WTC11 (cell line): ENCODE measurements at regions not wholly inside any gene's neighbourhood (a gene's known extent, or its start where the extent isn't known, plus 50 kb on each side); places are given as distances from the start of the nearest gene placed in this dataset.

Experiments
- ATAC-seq: fragments of 200-7000 bp; cut with Tn5 transposase; 2 replicates; pipeline ENCODE4 v1.10.0; 2021; ENCODE audit warnings: mild to moderate bottlenecking, moderate library complexity
- CTCF ChIA-PET: fragments of 300-600 bp; sonication (Branson Sonifier 250); formaldehyde crosslinking; loops from one replicate; lab custom pipeline; 2021; ENCODE audit warnings: antibody characterized with exemption; lab: Charles Lee
- POLR2A ChIA-PET: fragments of 350-600 bp; sonication (Branson Sonifier 250); formaldehyde crosslinking; loops from one replicate; lab custom pipeline; 2021; ENCODE audit warnings: antibody characterized with exemption; lab: Charles Lee
- DNase-seq: peaks from one replicate; pipeline ENCODE4 v3.0.0; 2021; ENCODE audit warnings: low spot score
- H3K27ac Mint-ChIP-seq: 2 replicates; pipeline ENCODE4 v1.8.0; 2021; ENCODE audit warnings: mixed read lengths
- H3K27me3 Mint-ChIP-seq: 2 replicates; pipeline ENCODE4 v1.8.0; 2021; ENCODE audit warnings: low read depth, mild to moderate bottlenecking, moderate library complexity, mixed read lengths
- H3K36me3 Mint-ChIP-seq: 2 replicates; pipeline ENCODE4 v1.8.0; 2021; ENCODE audit warnings: mixed read lengths
- H3K4me1 Mint-ChIP-seq: 2 replicates; pipeline ENCODE4 v1.8.0; 2022; ENCODE audit warnings: mixed read lengths
- H3K4me3 Mint-ChIP-seq: 2 replicates; pipeline ENCODE4 v1.8.0; 2021; ENCODE audit warnings: mild to moderate bottlenecking, moderate library complexity, mixed read lengths
- H3K9me3 Mint-ChIP-seq: 2 replicates; pipeline ENCODE4 v1.8.0; 2021; ENCODE audit warnings: mixed read lengths
- ARID4B ChIP-seq: sonication (generic); formaldehyde crosslinking; IDR thresholded peaks from 2 replicates; pipeline ENCODE4 v1.8.0; 2023; ENCODE audit warnings: missing genetic modification reagents, mild to moderate bottlenecking, borderline replicate concordance
- CREB1 ChIP-seq: sonication (generic); formaldehyde crosslinking; IDR thresholded peaks from 2 replicates; pipeline ENCODE4 v1.8.0; 2023; ENCODE audit warnings: mild to moderate bottlenecking, missing genetic modification reagents
- CREM ChIP-seq: sonication (generic); formaldehyde crosslinking; IDR thresholded peaks from 2 replicates; pipeline ENCODE4 v1.8.1; 2022; ENCODE audit warnings: mild to moderate bottlenecking, missing genetic modification reagents, moderate library complexity
- E2F4 ChIP-seq: sonication (generic); formaldehyde crosslinking; IDR thresholded peaks from 2 replicates; pipeline ENCODE4 v1.8.1; 2022; ENCODE audit warnings: low read depth, mild to moderate bottlenecking, moderate library complexity, missing genetic modification reagents, borderline replicate concordance
- EMX1 ChIP-seq: fragments of 250-450 bp; sonication (Bioruptor Pico); IDR thresholded peaks from 2 replicates; pipeline ENCODE4 v1.8.0; 2021; ENCODE audit warnings: mild to moderate bottlenecking
- FOXP1 ChIP-seq: sonication (generic); formaldehyde crosslinking; IDR thresholded peaks from 2 replicates; pipeline ENCODE4 v1.8.0; 2022; ENCODE audit warnings: missing genetic modification reagents, mild to moderate bottlenecking, moderate library complexity, borderline replicate concordance
- GRHL2 ChIP-seq: fragments of 250-450 bp; sonication (Bioruptor Pico); IDR thresholded peaks from 2 replicates; pipeline ENCODE4 v1.8.0; 2022; ENCODE audit warnings: mild to moderate bottlenecking, moderate library complexity; ENCODE audit not compliant: insufficient replicate concordance, severe bottlenecking
- HMGA2 ChIP-seq: fragments of 250-450 bp; sonication (Bioruptor Pico); IDR thresholded peaks from 2 replicates; pipeline ENCODE4 v1.4.0; 2021; ENCODE audit warnings: mild to moderate bottlenecking, moderate library complexity
- MYBL2 ChIP-seq: sonication (generic); formaldehyde crosslinking; IDR thresholded peaks from 2 replicates; pipeline ENCODE4 v1.8.1; 2023; ENCODE audit warnings: mild to moderate bottlenecking, moderate library complexity, missing genetic modification reagents
- NFATC4 ChIP-seq: fragments of 250-450 bp; sonication (Bioruptor Pico); IDR thresholded peaks from 2 replicates; pipeline ENCODE4 v1.9.0; 2021; ENCODE audit warnings: mild to moderate bottlenecking
- NR3C1 ChIP-seq: sonication (generic); formaldehyde crosslinking; conservative IDR thresholded peaks from 2 replicates; pipeline ENCODE4 v1.8.1; 2023; ENCODE audit warnings: low read depth, mild to moderate bottlenecking, missing genetic modification reagents
- RELA ChIP-seq: sonication (generic); formaldehyde crosslinking; IDR thresholded peaks from 2 replicates; pipeline ENCODE4 v1.8.1; 2022; ENCODE audit warnings: missing genetic modification reagents, mild to moderate bottlenecking, borderline replicate concordance
- ZBTB43 ChIP-seq: sonication (generic); formaldehyde crosslinking; IDR thresholded peaks from 2 replicates; pipeline ENCODE4 v1.8.1; 2023; ENCODE audit warnings: mild to moderate bottlenecking, missing genetic modification reagents
- ZNF512 ChIP-seq: sonication (generic); formaldehyde crosslinking; IDR thresholded peaks from 2 replicates; pipeline ENCODE4 v1.8.1; 2022; ENCODE audit warnings: missing genetic modification reagents, borderline replicate concordance
- TF ChIP-seq, protein P1 (sequence below): sonication (generic); formaldehyde crosslinking; IDR thresholded peaks from 2 replicates; pipeline ENCODE4 v1.8.0; 2023; ENCODE audit warnings: mild to moderate bottlenecking, missing genetic modification reagents
- TF ChIP-seq, protein P2 (sequence below): sonication (generic); formaldehyde crosslinking; IDR thresholded peaks from 2 replicates; pipeline ENCODE4 v1.8.1; 2022; ENCODE audit warnings: low read depth, missing genetic modification reagents, borderline replicate concordance
- TF ChIP-seq, protein P3 (sequence below): sonication (generic); formaldehyde crosslinking; IDR thresholded peaks from 2 replicates; pipeline ENCODE4 v1.8.1; 2023; ENCODE audit warnings: mild to moderate bottlenecking, missing genetic modification reagents
- TF ChIP-seq, protein P4 (sequence below): sonication (generic); formaldehyde crosslinking; IDR thresholded peaks from 2 replicates; pipeline ENCODE4 v1.8.0; 2023; ENCODE audit warnings: missing genetic modification reagents

DNA sequence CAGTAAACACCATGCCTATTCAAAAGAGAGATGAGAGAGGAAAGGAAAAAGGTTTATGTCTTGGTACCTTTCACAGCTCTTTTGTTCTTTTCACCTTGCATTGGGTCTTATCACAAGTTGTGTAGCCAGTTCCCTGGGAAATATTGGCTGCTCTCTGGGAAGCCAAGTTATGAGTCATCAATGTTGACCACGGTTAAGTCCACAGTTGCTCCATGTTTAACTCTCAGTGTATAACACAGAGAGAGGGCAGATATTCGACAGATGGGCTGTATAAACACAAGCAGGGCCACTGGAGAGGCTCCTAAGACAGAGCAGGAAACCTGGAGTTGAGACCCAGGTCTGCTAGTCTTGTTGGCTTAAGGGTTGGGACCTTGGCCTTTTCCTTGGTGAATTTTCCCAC is 718.6 kb downstream of the QKI start (continued):
- TF ChIP-seq, protein P1, sequence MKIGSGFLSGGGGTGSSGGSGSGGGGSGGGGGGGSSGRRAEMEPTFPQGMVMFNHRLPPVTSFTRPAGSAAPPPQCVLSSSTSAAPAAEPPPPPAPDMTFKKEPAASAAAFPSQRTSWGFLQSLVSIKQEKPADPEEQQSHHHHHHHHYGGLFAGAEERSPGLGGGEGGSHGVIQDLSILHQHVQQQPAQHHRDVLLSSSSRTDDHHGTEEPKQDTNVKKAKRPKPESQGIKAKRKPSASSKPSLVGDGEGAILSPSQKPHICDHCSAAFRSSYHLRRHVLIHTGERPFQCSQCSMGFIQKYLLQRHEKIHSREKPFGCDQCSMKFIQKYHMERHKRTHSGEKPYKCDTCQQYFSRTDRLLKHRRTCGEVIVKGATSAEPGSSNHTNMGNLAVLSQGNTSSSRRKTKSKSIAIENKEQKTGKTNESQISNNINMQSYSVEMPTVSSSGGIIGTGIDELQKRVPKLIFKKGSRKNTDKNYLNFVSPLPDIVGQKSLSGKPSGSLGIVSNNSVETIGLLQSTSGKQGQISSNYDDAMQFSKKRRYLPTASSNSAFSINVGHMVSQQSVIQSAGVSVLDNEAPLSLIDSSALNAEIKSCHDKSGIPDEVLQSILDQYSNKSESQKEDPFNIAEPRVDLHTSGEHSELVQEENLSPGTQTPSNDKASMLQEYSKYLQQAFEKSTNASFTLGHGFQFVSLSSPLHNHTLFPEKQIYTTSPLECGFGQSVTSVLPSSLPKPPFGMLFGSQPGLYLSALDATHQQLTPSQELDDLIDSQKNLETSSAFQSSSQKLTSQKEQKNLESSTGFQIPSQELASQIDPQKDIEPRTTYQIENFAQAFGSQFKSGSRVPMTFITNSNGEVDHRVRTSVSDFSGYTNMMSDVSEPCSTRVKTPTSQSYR (CRISPR knock-in tag), result no peak
- TF ChIP-seq NFATC4 (CRISPR knock-in tag), result no peak

- Mint-ChIP-seq H3K4me3 (no peak overlapping the region), H3K27ac (no peak overlapping the region), H3K4me1 (peaks cover 2% of the 10 kb centered on the region; the same call in 1 of the 2 replicates), H3K36me3 (no peaks in the 10 kb centered on the region), H3K9me3 (peaks cover 7% of the 10 kb centered on the region; the same call in 1 of the 2 replicates), H3K27me3 (no peaks in the 10 kb centered on the region)
- ChIA-PET CTCF (no interaction called here), POLR2A (no interaction called here)
- DNase-seq, result no peak
- TF ChIP-seq, protein P2, sequence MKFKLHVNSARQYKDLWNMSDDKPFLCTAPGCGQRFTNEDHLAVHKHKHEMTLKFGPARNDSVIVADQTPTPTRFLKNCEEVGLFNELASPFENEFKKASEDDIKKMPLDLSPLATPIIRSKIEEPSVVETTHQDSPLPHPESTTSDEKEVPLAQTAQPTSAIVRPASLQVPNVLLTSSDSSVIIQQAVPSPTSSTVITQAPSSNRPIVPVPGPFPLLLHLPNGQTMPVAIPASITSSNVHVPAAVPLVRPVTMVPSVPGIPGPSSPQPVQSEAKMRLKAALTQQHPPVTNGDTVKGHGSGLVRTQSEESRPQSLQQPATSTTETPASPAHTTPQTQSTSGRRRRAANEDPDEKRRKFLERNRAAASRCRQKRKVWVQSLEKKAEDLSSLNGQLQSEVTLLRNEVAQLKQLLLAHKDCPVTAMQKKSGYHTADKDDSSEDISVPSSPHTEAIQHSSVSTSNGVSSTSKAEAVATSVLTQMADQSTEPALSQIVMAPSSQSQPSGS, result no peak
- no peak for TF ChIP-seq CREB1
- TF ChIP-seq E2F4 (CRISPR knock-in tag), result no peak
- TF ChIP-seq, protein P3, sequence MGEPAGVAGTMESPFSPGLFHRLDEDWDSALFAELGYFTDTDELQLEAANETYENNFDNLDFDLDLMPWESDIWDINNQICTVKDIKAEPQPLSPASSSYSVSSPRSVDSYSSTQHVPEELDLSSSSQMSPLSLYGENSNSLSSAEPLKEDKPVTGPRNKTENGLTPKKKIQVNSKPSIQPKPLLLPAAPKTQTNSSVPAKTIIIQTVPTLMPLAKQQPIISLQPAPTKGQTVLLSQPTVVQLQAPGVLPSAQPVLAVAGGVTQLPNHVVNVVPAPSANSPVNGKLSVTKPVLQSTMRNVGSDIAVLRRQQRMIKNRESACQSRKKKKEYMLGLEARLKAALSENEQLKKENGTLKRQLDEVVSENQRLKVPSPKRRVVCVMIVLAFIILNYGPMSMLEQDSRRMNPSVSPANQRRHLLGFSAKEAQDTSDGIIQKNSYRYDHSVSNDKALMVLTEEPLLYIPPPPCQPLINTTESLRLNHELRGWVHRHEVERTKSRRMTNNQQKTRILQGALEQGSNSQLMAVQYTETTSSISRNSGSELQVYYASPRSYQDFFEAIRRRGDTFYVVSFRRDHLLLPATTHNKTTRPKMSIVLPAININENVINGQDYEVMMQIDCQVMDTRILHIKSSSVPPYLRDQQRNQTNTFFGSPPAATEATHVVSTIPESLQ, result no peak
- no peak for TF ChIP-seq ZBTB43 (CRISPR knock-in tag)
- no peak for TF ChIP-seq NR3C1 (CRISPR knock-in tag)
- TF ChIP-seq RELA, result no peak
- TF ChIP-seq FOXP1, result no peak
- TF ChIP-seq GRHL2 (CRISPR knock-in tag), result no peak
- ATAC-seq, result no peak
These were observed 716.1 kb downstream of the QKI start for GRCh38 chr6:164130585-164130984.

DNA sequence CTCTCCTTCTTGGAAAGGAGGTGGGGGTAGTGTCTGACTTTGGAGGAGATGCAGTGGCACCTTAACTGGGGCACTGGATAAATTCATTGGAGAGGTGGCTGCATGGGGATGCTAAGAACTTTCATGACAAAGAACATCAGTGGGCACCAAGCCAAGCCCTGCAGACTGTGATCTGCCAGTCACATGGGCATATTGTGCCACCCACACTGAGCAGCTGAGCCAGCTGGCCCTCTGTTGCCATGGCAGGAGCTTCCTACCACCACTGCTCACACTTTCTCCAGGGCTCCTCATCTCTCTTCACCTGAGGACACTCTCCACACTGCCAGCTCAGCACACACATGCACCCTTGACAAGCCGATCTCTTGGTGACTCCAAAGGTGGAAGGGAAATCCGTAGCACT is 715.6 kb downstream of the QKI start:
- Mint-ChIP-seq H3K27me3 (no peaks in the 10 kb centered on the region), H3K4me1 (peaks cover 2% of the 10 kb centered on the region; the same call in 1 of the 2 replicates), H3K36me3 (no peaks in the 10 kb centered on the region), H3K27ac (no peak overlapping the region), H3K4me3 (no peak overlapping the region), H3K9me3 (peaks cover 9% of the 10 kb centered on the region)
- ChIA-PET POLR2A (no interaction called here), CTCF (no interaction called here)
- TF ChIP-seq ARID4B (CRISPR knock-in tag), result no peak
- TF ChIP-seq, protein P4, sequence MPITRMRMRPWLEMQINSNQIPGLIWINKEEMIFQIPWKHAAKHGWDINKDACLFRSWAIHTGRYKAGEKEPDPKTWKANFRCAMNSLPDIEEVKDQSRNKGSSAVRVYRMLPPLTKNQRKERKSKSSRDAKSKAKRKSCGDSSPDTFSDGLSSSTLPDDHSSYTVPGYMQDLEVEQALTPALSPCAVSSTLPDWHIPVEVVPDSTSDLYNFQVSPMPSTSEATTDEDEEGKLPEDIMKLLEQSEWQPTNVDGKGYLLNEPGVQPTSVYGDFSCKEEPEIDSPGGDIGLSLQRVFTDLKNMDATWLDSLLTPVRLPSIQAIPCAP (CRISPR knock-in tag), result no peak
- no peak for TF ChIP-seq ZNF512 (CRISPR knock-in tag)
- no peak for TF ChIP-seq CREM (CRISPR knock-in tag)
- TF ChIP-seq CREB1, result no peak
- no peak for TF ChIP-seq HMGA2 (CRISPR knock-in tag)
- no peak for TF ChIP-seq FOXP1
- no peak for TF ChIP-seq MYBL2 (CRISPR knock-in tag)
- no peak for TF ChIP-seq EMX1 (CRISPR knock-in tag)
- ATAC-seq, result no peak
- no peak for DNase-seq
